ENCODE measurements at regions not wholly inside any gene's neighbourhood (a gene's known extent, or its start where the extent isn't known, plus 50 kb on each side); places are given as distances from the start of the nearest gene placed in this dataset.
"Not testable (repeated sequence)": the region's sequence is repeated elsewhere in the genome, so short reads cannot be mapped to it uniquely, and the experiment has no call there.

- Histone ChIP-seq H3K4me2 (ENCODE audit: low read length) (no peak overlapping the region), H3K4me3 (ENCODE audit: low read length) (no peak overlapping the region), H3K9me3 (ENCODE audit: low read length) (no peaks in the 10 kb centered on the region)
Measured at GRCh38 chr18:65214456-65214855, 536.4 kb upstream of the CDH7 start.

GRCh38 chr18:65206551-65207260 lies 544.1 kb upstream of the CDH7 start:
- Histone ChIP-seq H2AFZ (ENCODE audit: low read depth, low read length) (no peak overlapping the region), H4K20me1 (ENCODE audit: insufficient read depth) (no peaks in the 10 kb centered on the region), H3K27me3 (ENCODE audit: insufficient read depth, low read depth, low read length) (no peaks in the 10 kb centered on the region), H3K9me2 (ENCODE audit: insufficient read depth, low read length) (no peaks in the 10 kb centered on the region), H3K4me2 (ENCODE audit: low read length) (no peak overlapping the region), H3K9me3 (ENCODE audit: low read length) (no peaks in the 10 kb centered on the region), H3K36me3 (ENCODE audit: insufficient read depth, low read length) (no peaks in the 10 kb centered on the region), H3K4me3 (ENCODE audit: low read length) (no peak overlapping the region), H3K9ac (ENCODE audit: low read length) (no peak overlapping the region), H3K27ac (ENCODE audit: low read length) (no peak overlapping the region), H3K79me2 (replicated peaks; ENCODE audit: insufficient read depth, low read length) (no peaks in the 10 kb centered on the region), H3F3A (ENCODE audit: insufficient read depth, low read length, poor library complexity, severe bottlenecking) (no peaks in the 10 kb centered on the region)
- TF ChIP-seq CTCF (IDR thresholded peaks at IDR 0.05; ENCODE audit: poor library complexity, severe bottlenecking) (no peak), POLR2AphosphoS5 (IDR thresholded peaks at IDR 0.05) (no peak), TAF1 (IDR thresholded peaks at IDR 0.05; ENCODE audit: low read depth) (no peak)

More at GRCh38 chr18:65214456-65214855, 536.4 kb upstream of the CDH7 start:
- no peak overlapping the region for H3K27ac ChIP-seq (ENCODE audit: low read length)
- H2AFZ ChIP-seq (ENCODE audit: low read depth, low read length): no peak overlapping the region
- H4K20me1 ChIP-seq (ENCODE audit: insufficient read depth): no peaks in the 10 kb centered on the region
- no peaks in the 10 kb centered on the region for H3K27me3 ChIP-seq (ENCODE audit: insufficient read depth, low read depth, low read length)
- H3K36me3 ChIP-seq (ENCODE audit: insufficient read depth, low read length): no peaks in the 10 kb centered on the region
- H3K9me2 ChIP-seq (ENCODE audit: insufficient read depth, low read length): no peaks in the 10 kb centered on the region
- H3F3A ChIP-seq (ENCODE audit: insufficient read depth, low read length, poor library complexity, severe bottlenecking): no peaks in the 10 kb centered on the region
- H3K79me2 ChIP-seq (replicated peaks; ENCODE audit: insufficient read depth, low read length): no peaks in the 10 kb centered on the region
- no peak overlapping the region for H3K9ac ChIP-seq (ENCODE audit: low read length)
- no peak for TF ChIP-seq EP300 (conservative IDR thresholded peaks at IDR 0.05; ENCODE audit: poor library complexity, severe bottlenecking)

- H3K36me3 ChIP-seq (ENCODE audit: insufficient read depth, low read length): no peaks in the 10 kb centered on the region
- H4K20me1 ChIP-seq (ENCODE audit: insufficient read depth): no peaks in the 10 kb centered on the region
- no peak overlapping the region for H3K27ac ChIP-seq (ENCODE audit: low read length)
- H3K4me3 ChIP-seq (ENCODE audit: low read length): no peak overlapping the region
- H3K27me3 ChIP-seq (ENCODE audit: insufficient read depth, low read depth, low read length): no peaks in the 10 kb centered on the region
- no peak overlapping the region for H3K4me2 ChIP-seq (ENCODE audit: low read length)
- H2AFZ ChIP-seq (ENCODE audit: low read depth, low read length): no peak overlapping the region
- no peaks in the 10 kb centered on the region for H3F3A ChIP-seq (ENCODE audit: insufficient read depth, low read length, poor library complexity, severe bottlenecking)
- no peak overlapping the region for H3K9ac ChIP-seq (ENCODE audit: low read length)
- TF ChIP-seq EP300 (conservative IDR thresholded peaks at IDR 0.05; ENCODE audit: poor library complexity, severe bottlenecking) (no peak), SMC3 (conservative IDR thresholded peaks at IDR 0.05; ENCODE audit: poor library complexity) (no peak), RAD21 (conservative IDR thresholded peaks at IDR 0.05) (no peak)
- no peaks in the 10 kb centered on the region for H3K79me2 ChIP-seq (replicated peaks; ENCODE audit: insufficient read depth, low read length)
- H3K9me3 ChIP-seq (ENCODE audit: low read length): no peaks in the 10 kb centered on the region
- no peaks in the 10 kb centered on the region for H3K9me2 ChIP-seq (ENCODE audit: insufficient read depth, low read length)
Measured at GRCh38 chr18:65202091-65202490, 548.7 kb upstream of the CDH7 start.

- Histone ChIP-seq H3K9ac (ENCODE audit: low read length) (no peak overlapping the region), H3K4me2 (ENCODE audit: low read length) (no peak overlapping the region), H3K9me2 (ENCODE audit: insufficient read depth, low read length) (no peaks in the 10 kb centered on the region), H3K27ac (ENCODE audit: low read length) (no peak overlapping the region), H3K36me3 (ENCODE audit: insufficient read depth, low read length) (no peaks in the 10 kb centered on the region), H4K20me1 (ENCODE audit: insufficient read depth) (no peaks in the 10 kb centered on the region), H3K4me3 (ENCODE audit: low read length) (no peak overlapping the region), H3F3A (ENCODE audit: insufficient read depth, low read length, poor library complexity, severe bottlenecking) (no peaks in the 10 kb centered on the region), H3K27me3 (ENCODE audit: insufficient read depth, low read depth, low read length) (no peaks in the 10 kb centered on the region), H3K9me3 (ENCODE audit: low read length) (no peaks in the 10 kb centered on the region), H3K79me2 (replicated peaks; ENCODE audit: insufficient read depth, low read length) (no peaks in the 10 kb centered on the region), H2AFZ (ENCODE audit: low read depth, low read length) (no peak overlapping the region)
- TF ChIP-seq SMC3 (conservative IDR thresholded peaks at IDR 0.05; ENCODE audit: poor library complexity): no peak
- no peak for TF ChIP-seq CTCF (IDR thresholded peaks at IDR 0.05; ENCODE audit: poor library complexity, severe bottlenecking)
- TF ChIP-seq RAD21 (conservative IDR thresholded peaks at IDR 0.05): no peak
Measured at GRCh38 chr18:65175681-65176080, 575.1 kb upstream of the CDH7 start.

GRCh38 chr18:65162086-65162485 lies 588.7 kb upstream of the CDH7 start:
- H3K79me2 ChIP-seq (replicated peaks; ENCODE audit: insufficient read depth, low read length); H3K27me3 ChIP-seq (ENCODE audit: insufficient read depth, low read depth, low read length); H3K9me2 ChIP-seq (ENCODE audit: insufficient read depth, low read length): not testable (repeated sequence)

More at GRCh38 chr18:65162086-65162485, 588.7 kb upstream of the CDH7 start:
- H3K4me3 ChIP-seq (ENCODE audit: low read length); H4K20me1 ChIP-seq (ENCODE audit: insufficient read depth); H3F3A ChIP-seq (ENCODE audit: insufficient read depth, low read length, poor library complexity, severe bottlenecking); H3K9ac ChIP-seq (ENCODE audit: low read length); H3K27ac ChIP-seq (ENCODE audit: low read length); H3K36me3 ChIP-seq (ENCODE audit: insufficient read depth, low read length); H3K4me2 ChIP-seq (ENCODE audit: low read length); H3K9me3 ChIP-seq (ENCODE audit: low read length); H2AFZ ChIP-seq (ENCODE audit: low read depth, low read length): not testable (repeated sequence)

Data from neural cell (in vitro differentiated cells).